ENCODE measurements at regions not wholly inside any gene's neighbourhood (a gene's known extent, or its start where the extent isn't known, plus 50 kb on each side); places are given as distances from the start of the nearest gene placed in this dataset.
"Not testable (repeated sequence)": the region's sequence is repeated elsewhere in the genome, so short reads cannot be mapped to it uniquely, and the experiment has no call there.

- H2AFZ ChIP-seq (ENCODE audit: low read depth, low read length); CTCF ChIA-PET; BruUV-seq (replicated peaks); H3K4me3 ChIP-seq (replicated peaks in 1 of 3; ENCODE audit: insufficient read depth in 1 of 3, low read depth in 1 of 3, low read length in 3 of 3); H3K79me2 ChIP-seq (ENCODE audit: control insufficient read depth, insufficient read depth, low read length); H3K9me3 ChIP-seq (replicated peaks; ENCODE audit: control insufficient read depth, insufficient read depth, low read length); H3K4me1 ChIP-seq (ENCODE audit: control insufficient read depth, extremely low read depth, insufficient read depth, low read length); H3K27ac ChIP-seq (ENCODE audit: insufficient read depth, low read depth, low read length); dilution Hi-C loops (cut with MboI; ENCODE audit: extremely low pct_ligation_motif_present, low sequenced_read_pairs); POLR2A ChIA-PET; H3K9ac ChIP-seq (replicated peaks; ENCODE audit: extremely low read depth, insufficient read depth, low read length); H4K20me1 ChIP-seq (replicated peaks; ENCODE audit: control insufficient read depth, extremely low read depth, insufficient read depth, low read length); DNase-seq (ENCODE audit: low read depth, low spot score); FAIRE-seq; H3K9me1 ChIP-seq (replicated peaks; ENCODE audit: control insufficient read depth, extremely low read depth, insufficient read depth, low read length); intact Hi-C loops (cut with micrococcal nuclease); H3K36me3 ChIP-seq (ENCODE audit: control insufficient read depth in 2 of 2, extremely low read depth in 1 of 2, insufficient read depth in 2 of 2, low read length in 2 of 2); H3K4me2 ChIP-seq (ENCODE audit: insufficient read depth, low read length); H3K27me3 ChIP-seq (ENCODE audit: control insufficient read depth in 2 of 2, insufficient read depth in 2 of 2, low read length in 2 of 2): not testable (repeated sequence)
Measured at GRCh38 chr9:61412738-61413137, 222.9 kb downstream of the SPATA31A7 start.

GRCh38 chr9:61418174-61418573 is 228.3 kb downstream of the SPATA31A7 start:
- BruUV-seq (replicated peaks); H3K4me1 ChIP-seq (ENCODE audit: control insufficient read depth, extremely low read depth, insufficient read depth, low read length); H2AFZ ChIP-seq (ENCODE audit: low read depth, low read length); dilution Hi-C loops (cut with MboI; ENCODE audit: extremely low pct_ligation_motif_present, low sequenced_read_pairs); H3K79me2 ChIP-seq (ENCODE audit: control insufficient read depth, insufficient read depth, low read length); H3K36me3 ChIP-seq (ENCODE audit: control insufficient read depth in 2 of 2, extremely low read depth in 1 of 2, insufficient read depth in 2 of 2, low read length in 2 of 2); H3K4me3 ChIP-seq (replicated peaks in 1 of 3; ENCODE audit: insufficient read depth in 1 of 3, low read depth in 1 of 3, low read length in 3 of 3); H4K20me1 ChIP-seq (replicated peaks; ENCODE audit: control insufficient read depth, extremely low read depth, insufficient read depth, low read length); DNase-seq (ENCODE audit: low read depth, low spot score); FAIRE-seq; POLR2A ChIA-PET; H3K4me2 ChIP-seq (ENCODE audit: insufficient read depth, low read length); H3K9me1 ChIP-seq (replicated peaks; ENCODE audit: control insufficient read depth, extremely low read depth, insufficient read depth, low read length); H3K27me3 ChIP-seq (ENCODE audit: control insufficient read depth in 2 of 2, insufficient read depth in 2 of 2, low read length in 2 of 2); H3K9ac ChIP-seq (replicated peaks; ENCODE audit: extremely low read depth, insufficient read depth, low read length); H3K27ac ChIP-seq (ENCODE audit: insufficient read depth, low read depth, low read length); intact Hi-C loops (cut with micrococcal nuclease); CTCF ChIA-PET; H3K9me3 ChIP-seq (replicated peaks; ENCODE audit: control insufficient read depth, insufficient read depth, low read length): not testable (repeated sequence)

DNA sequence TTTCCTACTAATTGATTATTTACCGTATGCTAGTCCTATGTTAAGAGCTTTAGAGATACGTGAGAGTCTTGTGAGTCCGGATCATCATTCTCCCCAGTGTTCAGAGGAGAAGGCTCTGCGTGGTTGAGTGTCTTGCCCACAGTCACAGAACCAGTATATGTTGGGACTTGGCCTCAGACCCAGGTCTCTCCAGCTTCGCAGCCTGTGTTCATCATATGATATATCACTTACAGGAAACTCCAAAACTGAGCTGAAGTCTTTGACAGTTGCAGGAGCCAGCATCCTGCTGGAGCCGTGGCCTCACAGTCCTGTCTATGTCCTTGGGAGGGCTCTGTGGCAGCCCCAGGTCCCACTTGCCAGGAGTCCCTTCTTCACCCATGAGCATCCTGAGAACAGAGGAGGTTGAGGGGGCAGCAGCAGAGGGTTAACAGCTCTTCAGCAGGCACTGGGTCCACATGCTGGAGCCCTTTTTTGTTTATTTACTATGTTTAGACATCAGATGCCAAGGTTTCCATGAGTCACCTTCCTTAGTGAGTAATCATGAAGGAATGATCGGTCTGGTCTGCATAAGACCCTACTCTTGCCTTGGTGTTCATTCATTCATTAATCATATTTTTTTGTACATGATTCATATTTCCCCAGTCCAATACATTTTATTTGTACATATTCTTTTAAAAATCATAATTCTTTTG is 230.6 kb downstream of the SPATA31A7 start:
- H3K79me2 ChIP-seq (ENCODE audit: control insufficient read depth, insufficient read depth, low read length); H3K9ac ChIP-seq (replicated peaks; ENCODE audit: extremely low read depth, insufficient read depth, low read length); intact Hi-C loops (cut with micrococcal nuclease); POLR2A ChIA-PET; H3K9me3 ChIP-seq (replicated peaks; ENCODE audit: control insufficient read depth, insufficient read depth, low read length); H2AFZ ChIP-seq (ENCODE audit: low read depth, low read length); H3K4me2 ChIP-seq (ENCODE audit: insufficient read depth, low read length); dilution Hi-C loops (cut with MboI; ENCODE audit: extremely low pct_ligation_motif_present, low sequenced_read_pairs); H4K20me1 ChIP-seq (replicated peaks; ENCODE audit: control insufficient read depth, extremely low read depth, insufficient read depth, low read length); DNase-seq (ENCODE audit: low read depth, low spot score); H3K36me3 ChIP-seq (ENCODE audit: control insufficient read depth in 2 of 2, extremely low read depth in 1 of 2, insufficient read depth in 2 of 2, low read length in 2 of 2); H3K9me1 ChIP-seq (replicated peaks; ENCODE audit: control insufficient read depth, extremely low read depth, insufficient read depth, low read length); H3K4me1 ChIP-seq (ENCODE audit: control insufficient read depth, extremely low read depth, insufficient read depth, low read length); BruUV-seq (replicated peaks); H3K4me3 ChIP-seq (replicated peaks in 1 of 3; ENCODE audit: insufficient read depth in 1 of 3, low read depth in 1 of 3, low read length in 3 of 3); FAIRE-seq; H3K27ac ChIP-seq (ENCODE audit: insufficient read depth, low read depth, low read length); H3K27me3 ChIP-seq (ENCODE audit: control insufficient read depth in 2 of 2, insufficient read depth in 2 of 2, low read length in 2 of 2); CTCF ChIA-PET: not testable (repeated sequence)

GRCh38 chr9:61447189-61447588 is 257.4 kb downstream of the SPATA31A7 start:
- CTCF ChIA-PET; H3K9ac ChIP-seq (replicated peaks; ENCODE audit: extremely low read depth, insufficient read depth, low read length); intact Hi-C loops (cut with micrococcal nuclease); H2AFZ ChIP-seq (ENCODE audit: low read depth, low read length); H3K27me3 ChIP-seq (ENCODE audit: control insufficient read depth in 2 of 2, insufficient read depth in 2 of 2, low read length in 2 of 2); H4K20me1 ChIP-seq (replicated peaks; ENCODE audit: control insufficient read depth, extremely low read depth, insufficient read depth, low read length); H3K27ac ChIP-seq (ENCODE audit: insufficient read depth, low read depth, low read length); dilution Hi-C loops (cut with MboI; ENCODE audit: extremely low pct_ligation_motif_present, low sequenced_read_pairs); H3K36me3 ChIP-seq (ENCODE audit: control insufficient read depth in 2 of 2, extremely low read depth in 1 of 2, insufficient read depth in 2 of 2, low read length in 2 of 2); DNase-seq (ENCODE audit: low read depth, low spot score); FAIRE-seq; POLR2A ChIA-PET; H3K79me2 ChIP-seq (ENCODE audit: control insufficient read depth, insufficient read depth, low read length); BruUV-seq (replicated peaks); H3K4me1 ChIP-seq (ENCODE audit: control insufficient read depth, extremely low read depth, insufficient read depth, low read length); H3K9me1 ChIP-seq (replicated peaks; ENCODE audit: control insufficient read depth, extremely low read depth, insufficient read depth, low read length); H3K9me3 ChIP-seq (replicated peaks; ENCODE audit: control insufficient read depth, insufficient read depth, low read length); H3K4me3 ChIP-seq (replicated peaks in 1 of 3; ENCODE audit: insufficient read depth in 1 of 3, low read depth in 1 of 3, low read length in 3 of 3); H3K4me2 ChIP-seq (ENCODE audit: insufficient read depth, low read length): not testable (repeated sequence)
